H1 (cell line): ENCODE measurements at regions not wholly inside any gene's neighbourhood (a gene's known extent, or its start where the extent isn't known, plus 50 kb on each side); places are given as distances from the start of the nearest gene placed in this dataset.

Source experiments
- CTCF ChIA-PET: fragments of 300-600 bp; sonication (Branson Sonifier 250); formaldehyde crosslinking; loops from one replicate; lab custom pipeline; 2021; ENCODE audit not compliant: partially characterized antibody; lab: Charles Lee
- POLR2A ChIA-PET: fragments of 300-600 bp; sonication (Branson Sonifier 250); formaldehyde crosslinking; loops from one replicate; lab custom pipeline; 2021; ENCODE audit warnings: inconsistent platforms; ENCODE audit not compliant: partially characterized antibody; lab: Charles Lee
- DNase-seq, 2 experiments: peaks; one replicate each; pipeline versions ENCODE4 v3.0.0 to v3.0.0-alpha.2; 2010 to 2022; ENCODE audit warnings: low spot score in 2 of 2, low read depth in 1 of 2, mixed read lengths in 1 of 2
- FAIRE-seq: peaks from 2 replicates; lab custom pipeline; 2011; peaks lifted over from hg19 to GRCh38; lab: Jason Lieb, UNC
- H2AFZ ChIP-seq: 2 replicates; pipeline ENCODE4 v1.8.1; 2012; ENCODE audit warnings: low read length, inconsistent platforms
- H2AK5ac ChIP-seq: 2 replicates; pipeline ENCODE4 v1.6.1; 2013; ENCODE audit warnings: low read depth, low read length
- H2BK120ac ChIP-seq: replicated peaks from 2 replicates; pipeline ENCODE3; 2013; ENCODE audit warnings: low read depth, low read length, inconsistent platforms
- H2BK12ac ChIP-seq: 2 replicates; pipeline ENCODE4 v1.6.1; 2013; ENCODE audit warnings: low read depth, low read length
- H2BK15ac ChIP-seq: 2 replicates; pipeline ENCODE4 v1.6.1; 2013; ENCODE audit warnings: low read length
- H2BK20ac ChIP-seq: 2 replicates; pipeline ENCODE4 v1.6.1; 2013; ENCODE audit warnings: low read length
- H2BK5ac ChIP-seq: 2 replicates; pipeline ENCODE4 v1.6.1; 2013; ENCODE audit warnings: low read depth, low read length
- H3K14ac ChIP-seq: 2 replicates; pipeline ENCODE4 v1.6.1; 2013; ENCODE audit warnings: inconsistent platforms; ENCODE audit not compliant: insufficient read length
- H3K18ac ChIP-seq: 2 replicates; pipeline ENCODE4 v1.6.1; 2013; ENCODE audit warnings: low read length; ENCODE audit errors: extremely low read depth
- H3K23ac ChIP-seq: 2 replicates; pipeline ENCODE4 v1.6.1; 2013; ENCODE audit warnings: inconsistent platforms; ENCODE audit not compliant: insufficient read length
- H3K23me2 ChIP-seq: 2 replicates; pipeline ENCODE4 v1.6.1; 2013; ENCODE audit warnings: low read depth, low read length
- H3K27ac ChIP-seq: 2 replicates; pipeline ENCODE4 v1.6.1; 2011; ENCODE audit warnings: low read depth, low read length, inconsistent platforms
- H3K27me3 ChIP-seq, 4 experiments: replicated peaks in 1 of 4; 1 replicate in 1 of 4; 2 replicates in 3 of 4; pipeline versions ENCODE4 v1.6.1 to v1.8.1; 2011 to 2013; ENCODE audit warnings: low read length in 3 of 4, mild to moderate bottlenecking in 3 of 4, inconsistent platforms in 2 of 4, mixed read lengths in 2 of 4, moderate library complexity in 1 of 4; ENCODE audit not compliant: control insufficient read depth in 3 of 4, insufficient read depth in 3 of 4; ENCODE audit errors: extremely low read depth in 1 of 4
- H3K36me3 ChIP-seq, 4 experiments: 2 replicates each; pipeline versions ENCODE4 v1.6.1 to v1.8.1; 2011 to 2013; ENCODE audit warnings: mild to moderate bottlenecking in 4 of 4, low read length in 3 of 4, moderate library complexity in 2 of 4, control low read depth in 1 of 4, inconsistent platforms in 1 of 4; ENCODE audit not compliant: insufficient read depth in 4 of 4, control insufficient read depth in 2 of 4
- H3K4ac ChIP-seq: replicated peaks from 2 replicates; pipeline ENCODE3; 2013; ENCODE audit warnings: low read length, low read depth, mixed read lengths, inconsistent platforms; ENCODE audit not compliant: insufficient read length
- H3K4me1 ChIP-seq, 4 experiments: replicated peaks in 1 of 4; 1 replicate in 1 of 4; 2 replicates in 3 of 4; pipeline versions ENCODE4 v1.6.1 to v1.8.1; 2011 to 2013; ENCODE audit warnings: low read length in 3 of 4, inconsistent platforms in 2 of 4, mixed read lengths in 1 of 4; ENCODE audit not compliant: insufficient read depth in 4 of 4, control insufficient read depth in 3 of 4
- H3K4me2 ChIP-seq, 2 experiments: 2 replicates each; pipeline versions ENCODE4 v1.6.1 to v1.8.1; 2011 to 2013; ENCODE audit warnings: low read depth in 2 of 2, low read length in 2 of 2, control low read depth in 1 of 2, inconsistent platforms in 1 of 2, mild to moderate bottlenecking in 1 of 2; ENCODE audit not compliant: insufficient read depth in 1 of 2
- H3K4me3 ChIP-seq, 4 experiments: fragments of 200-600, 300-600 bp in 1 of 4; sonication (generic), shearing (Covaris generic), sonication (Bioruptor Twin) in 1 of 4; 2 replicates each; pipeline versions ENCODE4 v1.5.1 to v1.8.1; 2011 to 2016; ENCODE audit warnings: low read length in 4 of 4, low read depth in 3 of 4, control low read depth in 2 of 4, inconsistent platforms in 2 of 4, mild to moderate bottlenecking in 2 of 4, mixed read lengths in 1 of 4, moderate library complexity in 1 of 4; ENCODE audit not compliant: insufficient read depth in 2 of 4; ENCODE audit errors: extremely low read depth in 1 of 4
- H3K56ac ChIP-seq: replicated peaks from 2 replicates; pipeline ENCODE3; 2013; ENCODE audit warnings: low read depth, mild to moderate bottlenecking, mixed read lengths, low read length, inconsistent platforms; ENCODE audit not compliant: insufficient read length
- H3K79me1 ChIP-seq: 2 replicates; pipeline ENCODE4 v1.6.1; 2013; ENCODE audit warnings: low read depth, low read length, control low read depth
- H3K79me2 ChIP-seq, 2 experiments: 2 replicates each; pipeline versions ENCODE4 v1.6.1 to v1.8.1; 2012 to 2013; ENCODE audit warnings: low read length in 2 of 2, mild to moderate bottlenecking in 2 of 2, inconsistent platforms in 1 of 2; ENCODE audit not compliant: insufficient read depth in 2 of 2, control insufficient read depth in 1 of 2
- H3K9ac ChIP-seq, 4 experiments: replicated peaks in 1 of 4; 1 replicate in 1 of 4; 2 replicates in 3 of 4; pipeline versions ENCODE4 v1.6.1 to v1.8.1; 2011 to 2013; ENCODE audit warnings: low read depth in 3 of 4, low read length in 3 of 4, control low read depth in 2 of 4, mild to moderate bottlenecking in 2 of 4, moderate library complexity in 2 of 4, inconsistent platforms in 1 of 4; ENCODE audit errors: extremely low read depth in 1 of 4
- H3K9me3 ChIP-seq, 2 experiments: 2 replicates each; pipeline versions ENCODE4 v1.6.1 to v1.8.1; 2012 to 2013; ENCODE audit warnings: mild to moderate bottlenecking in 2 of 2, moderate library complexity in 2 of 2, control low read depth in 1 of 2, inconsistent platforms in 1 of 2, low read depth in 1 of 2, low read length in 1 of 2, mixed read lengths in 1 of 2; ENCODE audit not compliant: insufficient read depth in 2 of 2
- H4K20me1 ChIP-seq, 2 experiments: replicated peaks in 1 of 2; 2 replicates each; pipeline versions ENCODE3 to v1.8.1; 2011 to 2013; ENCODE audit warnings: inconsistent platforms in 2 of 2, low read length in 2 of 2, mild to moderate bottlenecking in 1 of 2; ENCODE audit not compliant: insufficient read depth in 2 of 2, control insufficient read depth in 1 of 2
- H4K5ac ChIP-seq: 2 replicates; pipeline ENCODE4 v1.6.1; 2013; ENCODE audit warnings: low read length, low read depth, mixed read lengths, inconsistent platforms; ENCODE audit not compliant: insufficient read length
- H4K8ac ChIP-seq: 2 replicates; pipeline ENCODE4 v1.8.0; 2013; ENCODE audit warnings: mild to moderate bottlenecking, moderate library complexity, low read length, inconsistent platforms; ENCODE audit not compliant: insufficient read depth; ENCODE audit errors: extremely low read depth
- H4K91ac ChIP-seq: replicated peaks from 2 replicates; pipeline ENCODE3; 2013; ENCODE audit warnings: low read length, mixed read lengths, inconsistent platforms; ENCODE audit not compliant: insufficient read length
- GTF2F1 ChIP-seq: IDR thresholded peaks from 2 replicates; pipeline ENCODE4 v1.6.1; 2012; ENCODE audit warnings: low read depth, low read length, improper control_type of control experiment, borderline replicate concordance
- HDAC6 ChIP-seq: IDR thresholded peaks from one replicate; pipeline ENCODE4 v1.7.1; 2012; ENCODE audit warnings: low read depth, mild to moderate bottlenecking, inconsistent platforms, low read length, moderate library complexity
- RAD21 ChIP-seq, 2 experiments: IDR thresholded peaks in 1 of 2; conservative IDR thresholded peaks in 1 of 2; 2 replicates each; pipeline ENCODE4 v1.6.1; 2011; ENCODE audit warnings: low read depth in 2 of 2, low read length in 2 of 2, improper control_type of control experiment in 1 of 2, inconsistent platforms in 1 of 2, mild to moderate bottlenecking in 1 of 2, moderate library complexity in 1 of 2
- SIRT6 ChIP-seq: IDR thresholded peaks from one replicate; pipeline ENCODE4 v1.7.1; 2012; ENCODE audit warnings: low read length, inconsistent platforms
- SUZ12 ChIP-seq: fragments of 200-600 bp; sonication (generic); IDR thresholded peaks from 2 replicates; pipeline ENCODE4 v1.6.1; 2012; ENCODE audit warnings: mild to moderate bottlenecking, inconsistent platforms, low read length, moderate library complexity, mixed read lengths
- WGBS, 2 experiments: shearing (Covaris generic) in 1 of 2; methylation state at CpG; one replicate each; pipeline versions ENCODE4 v1.1.6 to v1.1.7; 2013 to 2015; ENCODE audit warnings: low lambda C conversion rate in 2 of 2, mixed read lengths in 2 of 2, inconsistent platforms in 1 of 2, low coverage in 1 of 2, missing lambda C conversion rate in 1 of 2; ENCODE audit not compliant: insufficient replicate concordance in 2 of 2, insufficient coverage in 1 of 2, insufficient read length in 1 of 2; ENCODE audit errors: extremely low coverage in 1 of 2, missing lambda C conversion rate in 1 of 2; 5-methylcytosine and 5-hydroxymethylcytosine counted together
- TF ChIP-seq, protein P1 (sequence below), 3 experiments: IDR thresholded peaks; 1 replicate in 2 of 3; 2 replicates in 1 of 3; pipeline versions ENCODE4 v1.5.1 to v1.6.1; 2011; ENCODE audit warnings: low read length in 3 of 3, mild to moderate bottlenecking in 3 of 3, inconsistent platforms in 2 of 3, low read depth in 1 of 3, moderate library complexity in 1 of 3; ENCODE audit not compliant: insufficient read depth in 1 of 3; ENCODE audit errors: control extremely low read depth in 1 of 3
- TF ChIP-seq, protein P2 (sequence below): IDR thresholded peaks from 2 replicates; pipeline ENCODE4 v1.6.1; 2011; ENCODE audit warnings: low read length, improper control_type of control experiment
- TF ChIP-seq, protein P3 (sequence below): IDR thresholded peaks from 2 replicates; pipeline ENCODE4 v1.6.1; 2011; ENCODE audit warnings: low read depth, mild to moderate bottlenecking, low read length; ENCODE audit not compliant: insufficient read depth

- Histone ChIP-seq H3K18ac (no peak overlapping the region; the same call in 1 of the 2 replicates), H2BK120ac (peak overlapping the region; percentile 100), H3K27me3 (no peaks in the 10 kb centered on the region), H3K4ac (no peak overlapping the region), H3K9ac (0 out of 7 replicates have a peak overlapping the region, but pooled peaks of 1 of the 4 experiments have one; percentile 12), H2BK15ac (no peak overlapping the region), H2BK12ac (no peak overlapping the region), H4K20me1 (no peaks in the 10 kb centered on the region), H2AK5ac (no peak overlapping the region), H3K9me3 (no peaks in the 10 kb centered on the region), H4K8ac (no peak overlapping the region), H3K79me2 (no peaks in the 10 kb centered on the region), H3K79me1 (no peaks in the 10 kb centered on the region), H2AFZ (no peak overlapping the region), H3K56ac (peak overlapping the region; percentile 57), H3K4me1 (peaks cover 6 to 26% (median 15%) of the 10 kb centered on the region in 4 experiments; a peak in 5 of 7 replicates), H4K5ac (peak overlapping the region; percentile 100), H3K4me2 (peak overlapping the region; percentile 21 to 38; a peak in 3 of 4 replicates), H3K23me2 (no peaks in the 10 kb centered on the region; the same call in 1 of the 2 replicates), H3K14ac (no peak overlapping the region), H2BK5ac (peak overlapping the region; percentile 100; the same call in 1 of the 2 replicates), H3K4me3 (peak overlapping the region in 1 of 4 experiments; percentile 33; a peak in 1 of 8 replicates), H3K23ac (no peak overlapping the region), H4K91ac (peak overlapping the region; percentile 83), H2BK20ac (peak overlapping the region; percentile 64; the same call in 1 of the 2 replicates), H3K27ac (peak overlapping the region; percentile 78), H3K36me3 (no peaks in the 10 kb centered on the region; a peak in 1 of 8 replicates)
- 33% methylated on average over 2 of the region's 2 CpGs; no CpG with 5 or more reads in 1 of the 2 experiments for WGBS, 2 experiments
- ChIA-PET POLR2A (interaction anchor here (1.2 to 2.5 kb wide), 10 partner anchors 9 to 332 kb away, joined by 3 to 17 read pairs (median 6); no protein-coding TSS in a partner anchor), CTCF (interaction anchor here (0.7 to 1.3 kb wide), 3 partner anchors 22 to 41 kb away, joined by 3 read pairs; no protein-coding TSS in a partner anchor)
- TF ChIP-seq, protein P1, sequence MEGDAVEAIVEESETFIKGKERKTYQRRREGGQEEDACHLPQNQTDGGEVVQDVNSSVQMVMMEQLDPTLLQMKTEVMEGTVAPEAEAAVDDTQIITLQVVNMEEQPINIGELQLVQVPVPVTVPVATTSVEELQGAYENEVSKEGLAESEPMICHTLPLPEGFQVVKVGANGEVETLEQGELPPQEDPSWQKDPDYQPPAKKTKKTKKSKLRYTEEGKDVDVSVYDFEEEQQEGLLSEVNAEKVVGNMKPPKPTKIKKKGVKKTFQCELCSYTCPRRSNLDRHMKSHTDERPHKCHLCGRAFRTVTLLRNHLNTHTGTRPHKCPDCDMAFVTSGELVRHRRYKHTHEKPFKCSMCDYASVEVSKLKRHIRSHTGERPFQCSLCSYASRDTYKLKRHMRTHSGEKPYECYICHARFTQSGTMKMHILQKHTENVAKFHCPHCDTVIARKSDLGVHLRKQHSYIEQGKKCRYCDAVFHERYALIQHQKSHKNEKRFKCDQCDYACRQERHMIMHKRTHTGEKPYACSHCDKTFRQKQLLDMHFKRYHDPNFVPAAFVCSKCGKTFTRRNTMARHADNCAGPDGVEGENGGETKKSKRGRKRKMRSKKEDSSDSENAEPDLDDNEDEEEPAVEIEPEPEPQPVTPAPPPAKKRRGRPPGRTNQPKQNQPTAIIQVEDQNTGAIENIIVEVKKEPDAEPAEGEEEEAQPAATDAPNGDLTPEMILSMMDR (IDR thresholded peaks at IDR 0.05; ENCODE audit: control extremely low read depth in 1 of 3, insufficient read depth in 1 of 3, low read depth in 1 of 3, low read length in 3 of 3): no peak
- TF ChIP-seq, protein P2, sequence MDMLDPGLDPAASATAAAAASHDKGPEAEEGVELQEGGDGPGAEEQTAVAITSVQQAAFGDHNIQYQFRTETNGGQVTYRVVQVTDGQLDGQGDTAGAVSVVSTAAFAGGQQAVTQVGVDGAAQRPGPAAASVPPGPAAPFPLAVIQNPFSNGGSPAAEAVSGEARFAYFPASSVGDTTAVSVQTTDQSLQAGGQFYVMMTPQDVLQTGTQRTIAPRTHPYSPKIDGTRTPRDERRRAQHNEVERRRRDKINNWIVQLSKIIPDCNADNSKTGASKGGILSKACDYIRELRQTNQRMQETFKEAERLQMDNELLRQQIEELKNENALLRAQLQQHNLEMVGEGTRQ: no peak
- no peak for TF ChIP-seq RAD21 (IDR thresholded peaks at IDR 0.05 in 1 of 2, conservative IDR thresholded peaks at IDR 0.05 in 1 of 2; ENCODE audit: low read depth in 2 of 2, low read length in 2 of 2)
- TF ChIP-seq, protein P3, sequence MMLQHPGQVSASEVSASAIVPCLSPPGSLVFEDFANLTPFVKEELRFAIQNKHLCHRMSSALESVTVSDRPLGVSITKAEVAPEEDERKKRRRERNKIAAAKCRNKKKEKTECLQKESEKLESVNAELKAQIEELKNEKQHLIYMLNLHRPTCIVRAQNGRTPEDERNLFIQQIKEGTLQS: no peak
- TF ChIP-seq GTF2F1: no peak
- no peak for TF ChIP-seq HDAC6
- TF ChIP-seq SIRT6: no peak
- TF ChIP-seq SUZ12: no peak
- FAIRE-seq (no peak), DNase-seq (no peak)
Observed at GRCh38 chr9:2281803-2282185, 266.6 kb downstream of the SMARCA2 start.
